NCI-H748 (cell line): ENCODE measurements at regions not wholly inside any gene's neighbourhood (a gene's known extent, or its start where the extent isn't known, plus 50 kb on each side); places are given as distances from the start of the nearest gene placed in this dataset.

Source experiments
- DNase-seq: peaks from one replicate; lab custom pipeline; 2025; ENCODE audit not compliant: unreplicated experiment; lab: John Stamatoyannopoulos, UW

- DNase-seq: peak; percentile 71
Observed at GRCh38 chr5:5705010-5705409, 282.5 kb downstream of the ICE1 start.

GRCh38 chr5:5704352-5704751 is 281.9 kb downstream of the ICE1 start:
- DNase-seq: no peak

DNA sequence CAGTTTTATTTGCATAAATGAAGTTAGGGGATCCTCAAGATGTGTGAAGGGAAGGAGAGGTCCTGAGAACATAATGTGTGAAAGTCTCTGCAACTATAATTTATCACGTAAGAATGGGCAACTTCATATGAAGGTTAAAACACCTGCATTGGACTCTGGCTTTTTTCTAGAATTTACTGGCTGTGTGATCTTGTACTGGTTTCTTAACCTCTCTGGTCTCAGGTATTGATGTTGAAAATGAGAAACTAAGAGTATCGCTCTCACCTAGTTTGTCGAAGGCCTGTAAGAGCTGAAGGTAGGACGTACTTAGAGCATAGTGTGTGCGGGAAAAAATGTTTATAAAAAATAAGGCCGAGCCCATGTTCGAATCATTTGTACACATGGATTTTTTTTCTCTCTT is 280.5 kb downstream of the ICE1 start:
- DNase-seq: no peak

DNA sequence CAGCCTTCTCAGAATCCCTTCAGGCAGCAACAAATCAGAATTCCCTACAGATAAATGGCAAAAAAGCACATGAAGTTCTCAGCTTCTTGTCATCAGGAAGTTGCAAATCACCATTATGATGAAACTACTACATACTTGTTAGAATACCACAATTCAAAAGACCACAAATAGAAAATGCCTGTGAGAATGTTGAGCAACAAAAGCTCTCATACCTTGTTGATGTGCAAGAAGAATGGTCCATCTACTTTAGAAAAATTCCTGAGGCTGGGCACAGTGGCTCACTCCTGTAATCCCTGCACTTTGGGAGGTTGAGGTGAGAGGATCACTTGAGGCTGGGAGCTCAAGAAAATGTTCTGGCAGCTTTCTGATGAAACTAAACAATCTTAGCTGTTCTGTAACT is 278.1 kb downstream of the ICE1 start:
- no peak for DNase-seq

GRCh38 chr5:5699062-5699461 is 276.6 kb downstream of the ICE1 start:
- DNase-seq: no peak

DNA sequence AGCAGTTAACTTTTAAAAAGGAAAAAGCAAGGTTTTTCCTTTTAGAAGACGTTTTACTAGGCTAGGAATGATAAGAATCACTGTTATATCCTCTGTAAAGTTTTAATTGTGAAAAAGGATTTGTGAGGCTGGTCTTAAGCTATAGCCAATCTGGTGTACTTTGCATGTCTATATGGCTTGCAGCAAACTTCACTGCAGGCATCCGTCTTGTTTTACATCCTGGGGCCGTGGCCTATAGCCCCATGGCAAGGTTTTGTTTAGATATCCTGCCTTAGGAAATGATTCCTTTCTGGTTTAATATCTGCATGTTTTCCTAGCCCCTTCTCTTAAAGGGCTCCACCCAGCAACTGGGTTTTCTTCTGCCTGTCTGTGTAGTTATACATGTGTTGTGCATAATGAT is 272.8 kb downstream of the ICE1 start:
- DNase-seq: peak; percentile 56

DNA sequence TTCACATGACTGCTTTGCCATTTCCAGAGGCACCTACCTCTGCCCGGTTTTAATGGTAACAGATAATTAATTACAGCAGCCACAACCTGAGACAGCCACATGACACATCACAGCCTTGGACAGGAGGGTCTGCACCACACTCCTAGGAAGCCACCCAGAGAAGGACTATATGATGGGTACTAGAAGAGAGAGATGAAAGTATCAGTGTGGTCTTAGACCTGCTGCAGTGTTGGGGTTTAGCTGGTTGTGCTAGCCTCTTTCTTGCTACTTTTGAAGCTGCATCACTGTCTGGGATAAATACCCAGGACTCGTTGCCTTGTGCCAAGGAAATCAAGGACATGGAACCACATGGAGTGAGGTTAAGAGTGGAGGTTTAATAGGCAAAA is 266.4 kb downstream of the ICE1 start:
- DNase-seq: no peak

GRCh38 chr5:5688194-5688924 is 265.9 kb downstream of the ICE1 start:
- no peak for DNase-seq

DNA sequence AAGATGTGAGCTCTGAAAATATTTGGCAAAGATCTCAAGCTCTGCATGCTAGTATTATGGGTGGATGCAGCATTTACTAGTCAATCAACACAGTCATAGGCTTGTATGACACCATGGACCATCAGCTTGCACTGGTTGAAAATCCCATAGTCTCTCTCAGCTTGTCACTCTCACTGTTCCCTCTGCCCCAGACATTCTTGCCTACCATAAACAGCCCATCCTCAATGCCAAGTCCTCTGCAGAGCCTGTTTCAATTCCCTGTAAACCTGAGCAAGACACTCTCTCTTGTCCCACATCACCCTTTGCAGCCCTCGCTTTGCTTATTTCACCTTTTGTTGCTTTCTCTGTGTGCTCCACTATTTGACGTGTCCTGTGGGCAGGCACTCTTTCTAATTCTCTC is 264.6 kb downstream of the ICE1 start:
- no peak for DNase-seq

DNA sequence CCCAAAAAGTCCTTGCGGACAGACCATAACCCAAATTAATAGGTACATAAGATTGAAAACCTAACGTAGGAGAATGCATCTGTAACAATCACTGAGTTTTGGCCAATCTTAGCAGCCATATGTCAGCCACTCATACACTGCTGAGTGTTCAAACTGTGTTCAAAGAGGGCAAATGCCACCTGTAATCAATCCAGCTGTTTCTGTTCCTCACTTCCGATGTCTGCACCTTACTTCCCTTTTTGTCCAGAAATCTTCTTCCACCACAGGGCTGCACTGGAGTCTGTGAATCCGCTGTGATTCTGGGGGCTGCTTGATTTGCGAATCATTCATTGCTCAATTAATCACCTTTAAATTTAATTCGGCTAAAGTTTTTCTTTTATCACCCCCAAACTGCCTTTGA is 263.9 kb downstream of the ICE1 start:
- no peak for DNase-seq

DNA sequence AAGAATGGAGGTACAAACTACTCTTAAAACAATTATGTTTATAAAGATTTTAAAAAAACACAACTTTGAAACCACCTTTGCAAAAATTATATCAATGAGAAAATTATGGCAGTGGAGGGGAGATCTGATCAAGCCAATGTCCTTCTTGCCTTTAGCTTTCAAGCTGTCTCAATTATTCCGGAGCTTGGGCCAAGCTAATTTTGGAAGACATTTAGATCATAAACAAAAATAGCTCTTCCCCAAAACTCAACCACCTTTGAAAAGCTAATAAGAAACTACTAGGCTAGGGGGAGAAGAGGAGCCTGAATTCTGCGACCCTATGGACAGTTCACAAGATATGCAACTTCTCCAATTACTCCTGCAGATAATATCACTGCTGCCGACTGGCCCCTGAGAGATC is 263.3 kb downstream of the ICE1 start:
- DNase-seq: no peak

GRCh38 chr5:5683174-5683573 is 260.7 kb downstream of the ICE1 start:
- DNase-seq: no peak

DNA sequence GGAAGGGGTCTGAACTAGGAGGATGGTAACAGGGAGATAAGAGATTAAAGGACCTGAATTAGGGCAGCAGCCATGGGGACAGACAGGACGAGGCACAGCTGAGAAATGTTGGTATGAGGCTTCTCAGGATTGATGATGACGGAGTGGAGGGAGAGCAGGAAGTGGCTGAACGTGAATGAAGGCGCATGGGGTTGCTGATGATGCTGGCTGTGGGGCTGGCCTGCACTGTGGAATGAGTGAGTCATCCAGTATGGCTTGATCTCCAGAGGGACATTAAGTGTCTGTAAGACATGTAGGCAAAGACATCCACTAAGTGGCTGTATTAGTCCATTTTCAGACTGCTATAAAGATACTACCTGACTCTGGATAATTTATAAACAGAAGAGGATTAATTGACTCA is 256.4 kb downstream of the ICE1 start:
- DNase-seq: no peak

GRCh38 chr5:5677738-5678137 is 255.3 kb downstream of the ICE1 start:
- no peak for DNase-seq

DNA sequence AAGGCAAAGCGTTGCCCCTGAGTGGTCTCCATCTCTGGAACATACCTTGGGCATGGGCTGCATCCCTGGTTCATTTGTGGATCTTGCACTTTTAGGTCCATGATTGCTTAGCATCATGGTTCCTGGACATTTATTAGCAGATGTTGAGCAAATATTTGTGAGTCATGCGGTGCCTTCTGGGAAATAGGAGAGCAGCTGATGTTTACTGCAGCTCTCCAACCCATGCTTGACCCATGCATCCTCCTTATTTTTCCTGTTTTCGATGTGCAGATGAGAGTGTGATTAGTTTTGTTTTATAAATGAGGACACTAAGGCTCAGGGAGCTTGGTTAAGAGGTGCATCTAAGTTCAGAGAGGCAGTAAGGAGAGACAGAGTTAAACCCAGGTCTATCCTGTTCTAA is 253.7 kb downstream of the ICE1 start:
- no peak for DNase-seq

DNA sequence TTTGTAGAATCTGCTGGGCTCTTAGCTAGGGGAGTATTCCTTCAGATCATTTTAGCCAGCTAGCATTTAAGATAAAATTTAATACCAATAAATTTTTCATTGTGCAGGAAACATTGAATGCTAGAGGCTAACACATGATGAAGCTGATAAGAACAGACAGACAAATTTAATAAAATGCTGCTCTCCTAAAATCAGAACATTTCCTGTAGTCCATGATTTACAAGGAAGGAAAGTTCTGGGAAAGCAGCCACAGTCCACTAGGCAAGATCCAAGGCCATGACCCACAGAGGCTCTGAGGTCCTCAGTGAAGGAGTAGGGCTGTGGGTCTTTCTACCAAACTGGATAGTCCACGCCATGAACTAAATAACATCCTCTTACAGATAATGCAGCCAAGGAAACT is 253.0 kb downstream of the ICE1 start:
- no peak for DNase-seq

DNA sequence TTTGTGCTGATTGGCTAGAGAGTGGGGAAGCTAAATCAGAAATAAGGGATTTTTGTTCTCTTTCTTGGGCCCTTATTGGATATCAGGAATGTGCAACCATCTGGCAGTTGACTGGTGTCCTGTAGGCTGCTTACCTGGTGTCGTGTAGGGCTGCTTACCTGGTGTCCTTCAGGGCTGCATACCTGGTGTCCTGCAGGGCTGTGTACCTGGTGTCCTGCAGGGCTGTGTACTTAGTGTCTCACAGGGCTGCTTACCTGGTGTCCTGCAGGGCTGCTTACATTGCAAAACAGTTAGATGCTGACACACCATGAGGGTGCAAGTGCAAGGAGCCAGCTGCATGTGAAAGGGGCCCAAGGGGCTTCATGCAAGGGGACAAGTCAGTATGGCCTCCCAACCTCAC is 249.3 kb downstream of the ICE1 start:
- no peak for DNase-seq

DNA sequence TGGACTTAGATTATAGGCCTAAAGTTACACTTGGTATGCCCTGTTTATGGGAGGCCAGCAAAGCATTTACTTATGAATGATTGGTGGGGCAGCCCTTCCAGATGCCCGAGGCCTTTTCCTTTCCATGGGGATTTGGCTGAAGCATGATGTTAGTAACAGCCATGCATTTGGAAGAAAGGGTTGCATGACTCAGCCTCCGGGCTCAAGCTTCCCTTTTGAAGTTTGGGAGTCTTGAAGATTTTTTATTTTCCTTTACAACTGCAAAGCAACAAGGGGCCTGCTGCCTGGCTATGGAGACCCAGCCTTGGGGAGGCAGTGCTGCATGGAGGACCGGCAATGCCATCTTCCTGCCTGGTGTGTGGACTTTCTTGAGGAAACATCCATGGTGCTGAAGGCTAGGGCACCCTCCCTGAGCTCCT is 244.7 kb downstream of the ICE1 start:
- no peak for DNase-seq

DNA sequence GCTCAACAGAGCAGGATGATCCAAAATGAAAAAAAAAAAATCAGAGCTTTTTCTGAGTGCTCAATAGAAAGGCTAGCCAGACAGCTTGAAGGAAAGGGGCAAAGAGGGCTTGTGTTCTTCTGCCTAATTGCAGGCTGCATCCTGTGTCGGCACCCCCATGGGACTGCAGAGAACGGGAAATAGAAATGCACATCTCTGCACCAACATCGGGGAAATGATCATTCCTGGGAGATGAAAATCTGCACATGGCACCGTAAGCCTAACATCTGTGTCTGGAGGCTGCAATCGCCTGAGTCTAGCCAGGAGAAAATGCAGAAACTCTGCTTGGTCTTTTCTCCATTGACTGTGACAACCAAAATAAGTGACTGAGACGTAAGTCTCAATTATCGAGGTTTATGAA is 243.9 kb downstream of the ICE1 start:
- DNase-seq: no peak

GRCh38 chr5:5666076-5666365 is 243.5 kb downstream of the ICE1 start:
- no peak for DNase-seq

DNA sequence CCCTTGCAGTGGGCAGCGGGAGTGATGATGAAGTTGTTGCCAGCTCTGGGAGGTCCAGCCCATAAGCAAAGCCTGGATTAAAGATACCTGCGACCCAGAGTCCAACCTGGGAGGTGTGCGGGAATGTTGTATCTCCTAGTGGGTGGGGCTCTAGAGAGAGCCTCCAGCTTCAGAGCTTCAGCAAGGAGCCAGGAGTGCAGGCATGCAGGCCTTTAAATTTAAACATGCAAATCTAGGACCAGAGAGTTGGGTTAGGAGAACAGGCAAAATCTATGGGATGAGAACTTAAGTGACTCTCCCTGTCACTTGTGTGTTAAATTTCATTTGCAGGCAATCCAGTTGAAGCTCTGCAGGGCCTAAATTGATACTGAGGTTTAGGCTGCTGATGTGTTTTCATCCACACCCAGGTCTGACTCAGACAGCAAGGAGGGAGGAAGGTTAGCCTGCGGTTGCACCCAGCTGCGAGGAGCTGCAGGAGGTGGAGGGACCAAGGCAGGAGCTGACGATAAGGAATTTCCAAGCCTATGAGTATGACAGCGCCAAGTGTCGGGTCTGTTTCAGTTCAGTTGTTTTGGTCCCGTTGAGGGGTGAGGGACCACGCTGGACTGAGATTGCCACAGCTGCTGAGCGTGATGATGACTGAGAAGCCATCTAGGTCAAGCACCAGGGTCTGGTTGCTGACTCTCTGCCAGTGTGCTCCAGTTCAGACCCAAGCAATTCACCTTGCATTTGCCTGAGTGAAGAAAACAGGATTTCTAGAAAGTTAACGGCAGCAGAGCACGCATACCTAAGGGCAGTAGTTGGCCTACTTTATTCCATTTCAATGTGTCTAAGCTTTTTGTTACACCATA is 243.0 kb downstream of the ICE1 start:
- no peak for DNase-seq

- no peak for DNase-seq
Observed at GRCh38 chr5:5658889-5659465, 236.5 kb downstream of the ICE1 start.
